ENCODE measurements at regions not wholly inside any gene's neighbourhood (a gene's known extent, or its start where the extent isn't known, plus 50 kb on each side); places are given as distances from the start of the nearest gene placed in this dataset.

DNA sequence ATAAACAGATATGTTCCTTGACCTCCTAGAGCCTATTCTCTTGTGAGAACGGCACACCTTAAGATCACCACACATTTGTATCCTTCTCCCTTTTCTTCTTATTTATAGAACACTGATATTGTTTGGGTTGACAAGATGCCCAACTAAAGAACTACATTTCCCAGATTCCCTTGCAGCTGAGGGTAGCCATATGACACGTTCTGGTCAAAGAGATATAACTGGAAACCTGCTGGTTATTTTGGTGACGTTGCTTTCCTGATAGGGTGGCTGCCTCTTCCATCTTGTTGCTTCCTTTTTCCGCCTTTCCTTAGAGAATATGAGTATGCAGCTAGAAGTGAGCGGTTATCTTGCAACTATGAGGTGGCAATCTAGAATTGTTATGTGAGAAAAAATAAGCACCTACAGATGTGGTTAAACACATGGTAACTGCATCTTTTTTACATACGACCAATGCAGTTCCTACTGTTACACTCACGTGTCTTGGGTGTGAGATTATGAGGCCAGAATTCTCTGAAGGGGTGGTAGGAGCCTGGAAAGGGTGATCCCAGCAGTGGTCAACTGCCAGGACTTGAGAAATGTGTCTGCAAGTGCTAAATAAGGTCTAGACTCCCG, 72.9 kb downstream of the SEC61B start:
- TF ChIP-seq, protein P1, sequence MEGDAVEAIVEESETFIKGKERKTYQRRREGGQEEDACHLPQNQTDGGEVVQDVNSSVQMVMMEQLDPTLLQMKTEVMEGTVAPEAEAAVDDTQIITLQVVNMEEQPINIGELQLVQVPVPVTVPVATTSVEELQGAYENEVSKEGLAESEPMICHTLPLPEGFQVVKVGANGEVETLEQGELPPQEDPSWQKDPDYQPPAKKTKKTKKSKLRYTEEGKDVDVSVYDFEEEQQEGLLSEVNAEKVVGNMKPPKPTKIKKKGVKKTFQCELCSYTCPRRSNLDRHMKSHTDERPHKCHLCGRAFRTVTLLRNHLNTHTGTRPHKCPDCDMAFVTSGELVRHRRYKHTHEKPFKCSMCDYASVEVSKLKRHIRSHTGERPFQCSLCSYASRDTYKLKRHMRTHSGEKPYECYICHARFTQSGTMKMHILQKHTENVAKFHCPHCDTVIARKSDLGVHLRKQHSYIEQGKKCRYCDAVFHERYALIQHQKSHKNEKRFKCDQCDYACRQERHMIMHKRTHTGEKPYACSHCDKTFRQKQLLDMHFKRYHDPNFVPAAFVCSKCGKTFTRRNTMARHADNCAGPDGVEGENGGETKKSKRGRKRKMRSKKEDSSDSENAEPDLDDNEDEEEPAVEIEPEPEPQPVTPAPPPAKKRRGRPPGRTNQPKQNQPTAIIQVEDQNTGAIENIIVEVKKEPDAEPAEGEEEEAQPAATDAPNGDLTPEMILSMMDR (IDR thresholded peaks at IDR 0.05; ENCODE audit: insufficient read depth, low read length): no peak
- TF ChIP-seq POLR2AphosphoS5 (IDR thresholded peaks at IDR 0.05; ENCODE audit: low read depth) (no peak), SPI1 (IDR thresholded peaks at IDR 0.05; ENCODE audit: borderline replicate concordance, low read depth) (no peak)

All from HL-60 (cell line).